K562 (cell line): ENCODE measurements at regions not wholly inside any gene's neighbourhood (a gene's known extent, or its start where the extent isn't known, plus 50 kb on each side); places are given as distances from the start of the nearest gene placed in this dataset.

ENCODE experiments used
- CC2D1A ChIP-seq: fragments of 450-650 bp; IDR thresholded peaks from 2 replicates; pipeline ENCODE4 v1.6.1; 2017; ENCODE audit warnings: mild to moderate bottlenecking
- EP300 ChIP-seq: IDR thresholded peaks from 2 replicates; pipeline ENCODE4 v1.6.1; 2012; ENCODE audit warnings: low read length, improper control_type of control experiment
- EP400 ChIP-seq: fragments of 450-650 bp; IDR thresholded peaks from 2 replicates; pipeline ENCODE4 v1.6.1; 2017; ENCODE audit warnings: antibody characterized with exemption, mild to moderate bottlenecking, moderate library complexity
- GABPA ChIP-seq: fragments of 200-800 bp; sonication (Bioruptor generic); conservative IDR thresholded peaks from 2 replicates; pipeline ENCODE4 v1.6.1; 2016; ENCODE audit warnings: low read depth, missing genetic modification characterization, missing compliant biosample characterization
- SMARCC2 ChIP-seq: fragments of 450-650 bp; IDR thresholded peaks from 2 replicates; pipeline ENCODE4 v1.6.1; 2017; ENCODE audit warnings: antibody characterized with exemption, moderate library complexity, mild to moderate bottlenecking, low read depth
- TOE1 ChIP-seq, 2 experiments: fragments of 450-650 bp in 1 of 2; sonication (generic) in 1 of 2; formaldehyde crosslinking in 1 of 2; IDR thresholded peaks; 2 replicates each; pipeline versions ENCODE4 v1.7.1 to v1.8.0; 2016 to 2022; ENCODE audit warnings: borderline replicate concordance in 2 of 2, mild to moderate bottlenecking in 2 of 2, antibody characterized with exemption in 1 of 2, inconsistent platforms in 1 of 2, low read depth in 1 of 2, missing genetic modification reagents in 1 of 2, moderate library complexity in 1 of 2
- ZNF232 ChIP-seq: sonication (generic); formaldehyde crosslinking; IDR thresholded peaks from 2 replicates; pipeline ENCODE4 v1.8.0; 2022; ENCODE audit warnings: mild to moderate bottlenecking, missing genetic modification reagents
- ZNF584 ChIP-seq: fragments of 200-800 bp; sonication (Bioruptor generic); IDR thresholded peaks from 2 replicates; pipeline ENCODE4 v1.6.1; 2016; ENCODE audit warnings: low read depth, mild to moderate bottlenecking, missing genetic modification characterization, missing compliant biosample characterization
- TF ChIP-seq, protein P1 (sequence below): fragments of 250-450 bp; sonication (Bioruptor Pico); IDR thresholded peaks from 2 replicates; pipeline ENCODE4 v1.9.0; 2021; ENCODE audit warnings: mild to moderate bottlenecking, inconsistent platforms
- TF ChIP-seq, protein P2 (sequence below): fragments of 450-650 bp; IDR thresholded peaks from 2 replicates; pipeline ENCODE4 v1.6.1; 2016; ENCODE audit warnings: missing biosample characterization, missing genetic modification characterization
- TF ChIP-seq, protein P3 (sequence below), 3 experiments: IDR thresholded peaks in 2 of 3; conservative IDR thresholded peaks in 1 of 3; 2 replicates each; pipeline ENCODE4 v1.5.1; 2011 to 2012; ENCODE audit warnings: low read length in 3 of 3, mild to moderate bottlenecking in 3 of 3, control low read depth in 2 of 3, improper control_type of control experiment in 1 of 3, inconsistent platforms in 1 of 3, low read depth in 1 of 3, mixed read lengths in 1 of 3, moderate library complexity in 1 of 3; ENCODE audit not compliant: insufficient read depth in 2 of 3
- TF ChIP-seq, protein P4 (sequence below): fragments of 250-450 bp; sonication (Bioruptor Pico); IDR thresholded peaks from 2 replicates; pipeline ENCODE4 v1.8.0; 2021; ENCODE audit warnings: moderate library complexity, mild to moderate bottlenecking, inconsistent platforms

DNA sequence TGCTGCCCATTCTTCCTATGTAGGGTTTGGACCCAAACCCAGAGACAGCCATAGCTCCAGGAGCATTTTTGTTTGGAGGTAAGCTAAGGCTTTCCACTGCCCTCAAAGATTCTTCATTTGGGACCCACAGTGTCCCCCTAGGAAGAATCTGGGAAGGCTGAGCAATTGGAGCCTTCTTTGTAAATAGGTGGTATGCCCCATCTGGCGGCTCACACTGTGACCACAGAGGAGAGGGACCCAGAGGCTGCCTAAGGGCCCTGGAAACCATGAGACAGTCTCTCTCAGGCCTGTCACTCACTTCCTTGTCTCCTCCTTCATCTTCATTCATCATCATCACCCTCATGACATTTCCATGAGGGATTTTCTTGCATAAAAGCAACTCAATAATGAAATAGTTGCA is 215.4 kb upstream of the OSR1 start:
- TF ChIP-seq ZNF232 (CRISPR knock-in tag) (no peak), EP400 (no peak), EP300 (no peak), TOE1 (IDR thresholded peaks at IDR 0.05; ENCODE audit: borderline replicate concordance) (no peak), TOE1 (CRISPR knock-in tag; IDR thresholded peaks at IDR 0.05; ENCODE audit: borderline replicate concordance, low read depth) (no peak), CC2D1A (no peak), SMARCC2 (no peak), ZNF584 (CRISPR knock-in tag) (no peak), GABPA (no peak)
- TF ChIP-seq, protein P1, sequence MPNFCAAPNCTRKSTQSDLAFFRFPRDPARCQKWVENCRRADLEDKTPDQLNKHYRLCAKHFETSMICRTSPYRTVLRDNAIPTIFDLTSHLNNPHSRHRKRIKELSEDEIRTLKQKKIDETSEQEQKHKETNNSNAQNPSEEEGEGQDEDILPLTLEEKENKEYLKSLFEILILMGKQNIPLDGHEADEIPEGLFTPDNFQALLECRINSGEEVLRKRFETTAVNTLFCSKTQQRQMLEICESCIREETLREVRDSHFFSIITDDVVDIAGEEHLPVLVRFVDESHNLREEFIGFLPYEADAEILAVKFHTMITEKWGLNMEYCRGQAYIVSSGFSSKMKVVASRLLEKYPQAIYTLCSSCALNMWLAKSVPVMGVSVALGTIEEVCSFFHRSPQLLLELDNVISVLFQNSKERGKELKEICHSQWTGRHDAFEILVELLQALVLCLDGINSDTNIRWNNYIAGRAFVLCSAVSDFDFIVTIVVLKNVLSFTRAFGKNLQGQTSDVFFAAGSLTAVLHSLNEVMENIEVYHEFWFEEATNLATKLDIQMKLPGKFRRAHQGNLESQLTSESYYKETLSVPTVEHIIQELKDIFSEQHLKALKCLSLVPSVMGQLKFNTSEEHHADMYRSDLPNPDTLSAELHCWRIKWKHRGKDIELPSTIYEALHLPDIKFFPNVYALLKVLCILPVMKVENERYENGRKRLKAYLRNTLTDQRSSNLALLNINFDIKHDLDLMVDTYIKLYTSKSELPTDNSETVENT (CRISPR knock-in tag), result no peak
- TF ChIP-seq, protein P2, sequence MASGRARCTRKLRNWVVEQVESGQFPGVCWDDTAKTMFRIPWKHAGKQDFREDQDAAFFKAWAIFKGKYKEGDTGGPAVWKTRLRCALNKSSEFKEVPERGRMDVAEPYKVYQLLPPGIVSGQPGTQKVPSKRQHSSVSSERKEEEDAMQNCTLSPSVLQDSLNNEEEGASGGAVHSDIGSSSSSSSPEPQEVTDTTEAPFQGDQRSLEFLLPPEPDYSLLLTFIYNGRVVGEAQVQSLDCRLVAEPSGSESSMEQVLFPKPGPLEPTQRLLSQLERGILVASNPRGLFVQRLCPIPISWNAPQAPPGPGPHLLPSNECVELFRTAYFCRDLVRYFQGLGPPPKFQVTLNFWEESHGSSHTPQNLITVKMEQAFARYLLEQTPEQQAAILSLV (tag), result no peak
- TF ChIP-seq, protein P3, sequence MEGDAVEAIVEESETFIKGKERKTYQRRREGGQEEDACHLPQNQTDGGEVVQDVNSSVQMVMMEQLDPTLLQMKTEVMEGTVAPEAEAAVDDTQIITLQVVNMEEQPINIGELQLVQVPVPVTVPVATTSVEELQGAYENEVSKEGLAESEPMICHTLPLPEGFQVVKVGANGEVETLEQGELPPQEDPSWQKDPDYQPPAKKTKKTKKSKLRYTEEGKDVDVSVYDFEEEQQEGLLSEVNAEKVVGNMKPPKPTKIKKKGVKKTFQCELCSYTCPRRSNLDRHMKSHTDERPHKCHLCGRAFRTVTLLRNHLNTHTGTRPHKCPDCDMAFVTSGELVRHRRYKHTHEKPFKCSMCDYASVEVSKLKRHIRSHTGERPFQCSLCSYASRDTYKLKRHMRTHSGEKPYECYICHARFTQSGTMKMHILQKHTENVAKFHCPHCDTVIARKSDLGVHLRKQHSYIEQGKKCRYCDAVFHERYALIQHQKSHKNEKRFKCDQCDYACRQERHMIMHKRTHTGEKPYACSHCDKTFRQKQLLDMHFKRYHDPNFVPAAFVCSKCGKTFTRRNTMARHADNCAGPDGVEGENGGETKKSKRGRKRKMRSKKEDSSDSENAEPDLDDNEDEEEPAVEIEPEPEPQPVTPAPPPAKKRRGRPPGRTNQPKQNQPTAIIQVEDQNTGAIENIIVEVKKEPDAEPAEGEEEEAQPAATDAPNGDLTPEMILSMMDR (IDR thresholded peaks at IDR 0.05 in 2 of 3, conservative IDR thresholded peaks at IDR 0.05 in 1 of 3; ENCODE audit: insufficient read depth in 2 of 3, low read depth in 1 of 3, low read length in 3 of 3), result no peak
- TF ChIP-seq, protein P4, sequence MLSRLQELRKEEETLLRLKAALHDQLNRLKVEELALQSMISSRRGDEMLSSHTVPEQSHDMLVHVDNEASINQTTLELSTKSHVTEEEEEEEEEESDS (CRISPR knock-in tag), result no peak
